ENCODE measurements at regions not wholly inside any gene's neighbourhood (a gene's known extent, or its start where the extent isn't known, plus 50 kb on each side); places are given as distances from the start of the nearest gene placed in this dataset.

DNA sequence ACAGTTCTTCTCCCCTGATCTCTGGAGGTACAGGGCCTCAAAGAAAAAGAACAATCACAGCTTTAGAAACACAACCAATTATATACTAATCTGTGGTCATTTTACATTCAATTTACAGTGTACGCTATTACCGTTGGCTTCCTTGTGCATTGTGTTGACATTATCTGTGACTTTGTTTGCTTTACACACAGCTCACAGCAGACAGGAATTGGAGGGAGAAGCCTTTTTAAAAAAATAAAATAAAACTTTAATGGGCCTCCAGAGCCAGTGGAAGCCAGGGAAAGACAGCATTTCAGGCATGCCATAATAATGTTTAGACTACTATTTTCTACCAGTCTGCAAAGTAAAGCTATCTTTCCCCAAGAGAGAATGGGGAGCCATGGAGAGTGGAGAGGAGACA, 179.0 kb upstream of the ADO start:
- H2AFZ ChIP-seq (ENCODE audit: insufficient read depth, low read depth, low read length, poor library complexity, severe bottlenecking), result no peak overlapping the region
- peaks cover 9 to 18% of the 10 kb centered on the region in 2 donors for H3K4me1 ChIP-seq (ENCODE audit: control insufficient read depth in 2 of 2, insufficient read depth in 2 of 2, low read length in 2 of 2)
- ChIA-PET POLR2A (no interaction called here), CTCF (interaction anchor here (0.9 to 1.4 kb wide), 2 partner anchors 22 to 193 kb away, joined by 3 read pairs; no protein-coding TSS in a partner anchor)
- no peak overlapping the region for H3K4me3 ChIP-seq (ENCODE audit: control extremely low read depth in 1 of 5, extremely low read depth in 1 of 5, insufficient read depth in 1 of 5, low read depth in 2 of 5, low read length in 4 of 5)
- H3K4me2 ChIP-seq (replicated peaks; ENCODE audit: low read depth, low read length, poor library complexity, severe bottlenecking), result no peak overlapping the region
- H3K79me2 ChIP-seq (ENCODE audit: control insufficient read depth, insufficient read depth, low read length), result no peaks in the 10 kb centered on the region
- 100% methylated on average over 2 of the region's 2 CpGs for WGBS (ENCODE audit: insufficient coverage)
- intact Hi-C loops (cut with micrococcal nuclease), result no loop called here
- H3K9me3 Mint-ChIP-seq (ENCODE audit: insufficient read depth), result no peaks in the 10 kb centered on the region
- H3K27me3 ChIP-seq (replicated peaks in 1 of 4; ENCODE audit: control extremely low read depth in 1 of 4, control insufficient read depth in 3 of 4, insufficient read depth in 4 of 4, low read length in 3 of 4), result no peaks in the 10 kb centered on the region
- no peaks in the 10 kb centered on the region for H3K27me3 Mint-ChIP-seq
- TF ChIP-seq EZH2 (IDR thresholded peaks at IDR 0.05; ENCODE audit: borderline replicate concordance, insufficient read depth, low read depth, low read length, poor library complexity, severe bottlenecking), result no peak
- TF ChIP-seq, protein P1, sequence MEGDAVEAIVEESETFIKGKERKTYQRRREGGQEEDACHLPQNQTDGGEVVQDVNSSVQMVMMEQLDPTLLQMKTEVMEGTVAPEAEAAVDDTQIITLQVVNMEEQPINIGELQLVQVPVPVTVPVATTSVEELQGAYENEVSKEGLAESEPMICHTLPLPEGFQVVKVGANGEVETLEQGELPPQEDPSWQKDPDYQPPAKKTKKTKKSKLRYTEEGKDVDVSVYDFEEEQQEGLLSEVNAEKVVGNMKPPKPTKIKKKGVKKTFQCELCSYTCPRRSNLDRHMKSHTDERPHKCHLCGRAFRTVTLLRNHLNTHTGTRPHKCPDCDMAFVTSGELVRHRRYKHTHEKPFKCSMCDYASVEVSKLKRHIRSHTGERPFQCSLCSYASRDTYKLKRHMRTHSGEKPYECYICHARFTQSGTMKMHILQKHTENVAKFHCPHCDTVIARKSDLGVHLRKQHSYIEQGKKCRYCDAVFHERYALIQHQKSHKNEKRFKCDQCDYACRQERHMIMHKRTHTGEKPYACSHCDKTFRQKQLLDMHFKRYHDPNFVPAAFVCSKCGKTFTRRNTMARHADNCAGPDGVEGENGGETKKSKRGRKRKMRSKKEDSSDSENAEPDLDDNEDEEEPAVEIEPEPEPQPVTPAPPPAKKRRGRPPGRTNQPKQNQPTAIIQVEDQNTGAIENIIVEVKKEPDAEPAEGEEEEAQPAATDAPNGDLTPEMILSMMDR (IDR thresholded peaks at IDR 0.05), result no peak
- H3K9me3 ChIP-seq (ENCODE audit: control extremely low read depth in 1 of 3, control insufficient read depth in 2 of 3, insufficient read depth in 1 of 3, low read length in 2 of 3), result peaks cover 0 to 2% (median 0%) of the 10 kb centered on the region in 3 donors
- no peak overlapping the region for H3K9ac ChIP-seq (ENCODE audit: low read length)
- no peak overlapping the region for H3K27ac Mint-ChIP-seq
- H3K27ac ChIP-seq (ENCODE audit: low read length in 2 of 2), result no peak overlapping the region
- H3K4me3 Mint-ChIP-seq, result no peak overlapping the region
- ATAC-seq (ENCODE audit: low read depth) (no peak), DNase-seq (no peak)
- H4K20me1 ChIP-seq (ENCODE audit: control insufficient read depth, insufficient read depth, low read length, poor library complexity, severe bottlenecking), result no peaks in the 10 kb centered on the region
- H3K36me3 ChIP-seq (replicated peaks in 1 of 2; ENCODE audit: control extremely low read depth in 1 of 2, control insufficient read depth in 1 of 2, extremely low read depth in 1 of 2, insufficient read depth in 2 of 2, low read length in 1 of 2), result no peaks in the 10 kb centered on the region
- H3K4me1 Mint-ChIP-seq, result peaks cover 26% of the 10 kb centered on the region

DNA sequence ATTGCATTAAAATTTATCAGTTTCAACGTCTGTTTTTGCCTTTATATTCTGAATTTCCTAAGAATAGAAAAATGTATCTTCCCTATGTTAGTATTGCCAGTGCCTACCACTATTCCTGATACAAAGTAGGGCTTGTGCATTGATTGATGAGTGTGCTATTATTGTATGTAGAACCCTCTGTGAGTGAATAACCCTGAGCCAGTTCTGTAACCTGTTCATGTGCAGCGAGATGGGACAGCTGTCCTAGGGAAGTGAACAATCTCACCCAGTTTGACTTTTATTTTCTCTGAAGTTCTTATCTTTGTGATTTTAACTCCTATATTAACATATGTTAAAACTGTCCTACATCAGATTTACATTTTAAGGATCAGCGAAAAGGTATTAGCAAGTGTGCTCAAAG, 178.4 kb upstream of the ADO start:
- H3K4me2 ChIP-seq (replicated peaks; ENCODE audit: low read depth, low read length, poor library complexity, severe bottlenecking), result no peak overlapping the region
- H3K4me3 ChIP-seq (ENCODE audit: control extremely low read depth in 1 of 5, extremely low read depth in 1 of 5, insufficient read depth in 1 of 5, low read depth in 2 of 5, low read length in 4 of 5), result no peak overlapping the region
- peaks cover 6 to 14% of the 10 kb centered on the region in 2 donors for H3K4me1 ChIP-seq (ENCODE audit: control insufficient read depth in 2 of 2, insufficient read depth in 2 of 2, low read length in 2 of 2)
- Mint-ChIP-seq H3K27ac (no peak overlapping the region), H3K4me1 (peaks cover 24% of the 10 kb centered on the region), H3K27me3 (no peaks in the 10 kb centered on the region), H3K4me3 (no peak overlapping the region), H3K9me3 (ENCODE audit: insufficient read depth) (no peaks in the 10 kb centered on the region)
- H2AFZ ChIP-seq (ENCODE audit: insufficient read depth, low read depth, low read length, poor library complexity, severe bottlenecking), result no peak overlapping the region
- no peak overlapping the region for H3K27ac ChIP-seq (ENCODE audit: low read length in 2 of 2)
- H3K9me3 ChIP-seq (ENCODE audit: control extremely low read depth in 1 of 3, control insufficient read depth in 2 of 3, insufficient read depth in 1 of 3, low read length in 2 of 3), result peaks cover 0 to 2% (median 0%) of the 10 kb centered on the region in 3 donors
- H3K79me2 ChIP-seq (ENCODE audit: control insufficient read depth, insufficient read depth, low read length), result no peaks in the 10 kb centered on the region
- DNase-seq (no peak), ATAC-seq (ENCODE audit: low read depth) (peak; percentile 53)
- no peaks in the 10 kb centered on the region for H3K36me3 ChIP-seq (replicated peaks in 1 of 2; ENCODE audit: control extremely low read depth in 1 of 2, control insufficient read depth in 1 of 2, extremely low read depth in 1 of 2, insufficient read depth in 2 of 2, low read length in 1 of 2)
- POLR2A ChIA-PET, result no interaction called here
- no peak for TF ChIP-seq EZH2 (IDR thresholded peaks at IDR 0.05; ENCODE audit: borderline replicate concordance, insufficient read depth, low read depth, low read length, poor library complexity, severe bottlenecking)
- TF ChIP-seq, protein P1 (IDR thresholded peaks at IDR 0.05), result no peak
- intact Hi-C loops (cut with micrococcal nuclease), result no loop called here
- WGBS (ENCODE audit: insufficient coverage), result no CpG with 5 or more reads among the region's 3 CpGs
- CTCF ChIA-PET, result no interaction called here
- H3K27me3 ChIP-seq (replicated peaks in 1 of 4; ENCODE audit: control extremely low read depth in 1 of 4, control insufficient read depth in 3 of 4, insufficient read depth in 4 of 4, low read length in 3 of 4), result no peaks in the 10 kb centered on the region
- no peak overlapping the region for H3K9ac ChIP-seq (ENCODE audit: low read length)
- no peaks in the 10 kb centered on the region for H4K20me1 ChIP-seq (ENCODE audit: control insufficient read depth, insufficient read depth, low read length, poor library complexity, severe bottlenecking)
